HEK293 (cell line): ENCODE measurements at regions not wholly inside any gene's neighbourhood (a gene's known extent, or its start where the extent isn't known, plus 50 kb on each side); places are given as distances from the start of the nearest gene placed in this dataset.

ENCODE experiments used
- CTCF ChIA-PET: fragments of 350-600 bp; formaldehyde crosslinking; extraction: SDS; loops from one replicate; lab custom pipeline; 2021; ENCODE audit warnings: antibody characterized with exemption; lab: Yijun Ruan, JAX
- POLR2A ChIA-PET: fragments of 300-600 bp; formaldehyde crosslinking; extraction: SDS; loops from one replicate; lab custom pipeline; 2020; ENCODE audit warnings: antibody characterized with exemption, inconsistent platforms; lab: Yijun Ruan, JAX
- H3K27ac ChIP-seq: fragments of 200-500 bp; sonication (Bioruptor generic); 2 replicates; pipeline ENCODE4 v1.5.1; 2014; ENCODE audit warnings: low read depth, low read length, control low read depth, inconsistent platforms; ENCODE audit errors: extremely low read depth
- H3K36me3 ChIP-seq, 2 experiments: fragments of 200-500 bp in 1 of 2; sonication (Bioruptor generic) in 1 of 2; 1 replicate in 1 of 2; 2 replicates in 1 of 2; pipeline ENCODE4 v1.5.1; 2014 to 2017; ENCODE audit warnings: inconsistent platforms in 2 of 2, low read length in 2 of 2; ENCODE audit not compliant: control insufficient read depth in 2 of 2, insufficient read depth in 1 of 2
- H3K4me1 ChIP-seq: fragments of 200-500 bp; sonication (Bioruptor generic); 2 replicates; pipeline ENCODE4 v1.5.1; 2014; ENCODE audit warnings: mild to moderate bottlenecking, low read length, inconsistent platforms; ENCODE audit not compliant: control insufficient read depth, insufficient read depth
- H3K4me3 ChIP-seq: 2 replicates; pipeline ENCODE4 v1.5.1; 2011; ENCODE audit warnings: low read depth, mild to moderate bottlenecking, control low read depth, low read length, moderate library complexity
- H3K9me3 ChIP-seq: fragments of 200-500 bp; sonication (Bioruptor generic); 2 replicates; pipeline ENCODE4 v1.5.1; 2014; ENCODE audit warnings: low read depth, low read length, inconsistent platforms; ENCODE audit not compliant: control insufficient read depth, insufficient read depth
- HOXC10 ChIP-seq: sonication (generic); formaldehyde crosslinking; IDR thresholded peaks from 2 replicates; pipeline ENCODE4 v1.8.1; 2023; ENCODE audit warnings: mild to moderate bottlenecking, missing genetic modification reagents
- KLF10 ChIP-seq: fragments of 450-650 bp; IDR thresholded peaks from 2 replicates; pipeline ENCODE4 v1.5.1; 2018; ENCODE audit warnings: missing biosample characterization, mild to moderate bottlenecking, missing genetic modification characterization
- OSR2 ChIP-seq: fragments of 450-650 bp; formaldehyde crosslinking; IDR thresholded peaks from 2 replicates; pipeline ENCODE4 v1.5.1; 2016; ENCODE audit warnings: missing biosample characterization, missing genetic modification characterization
- REPIN1 ChIP-seq: fragments of 450-650 bp; formaldehyde crosslinking; IDR thresholded peaks from 2 replicates; pipeline ENCODE4 v1.5.1; 2017; ENCODE audit warnings: missing biosample characterization, missing genetic modification characterization, low read depth
- SP7 ChIP-seq: fragments of 450-650 bp; formaldehyde crosslinking; IDR thresholded peaks from 2 replicates; pipeline ENCODE4 v1.5.1; 2016; ENCODE audit warnings: missing biosample characterization, missing genetic modification characterization
- ZBTB20 ChIP-seq: fragments of 450-650 bp; formaldehyde crosslinking; IDR thresholded peaks from 2 replicates; pipeline ENCODE4 v1.5.1; 2016; ENCODE audit warnings: missing biosample characterization, missing genetic modification characterization
- ZEB2 ChIP-seq: fragments of 450-650 bp; formaldehyde crosslinking; IDR thresholded peaks from 2 replicates; pipeline ENCODE4 v1.5.1; 2016; ENCODE audit warnings: missing biosample characterization, missing genetic modification characterization
- ZNF10 ChIP-seq: fragments of 450-650 bp; formaldehyde crosslinking; IDR thresholded peaks from 2 replicates; pipeline ENCODE4 v1.5.1; 2017; ENCODE audit warnings: missing biosample characterization, missing genetic modification characterization
- ZNF114 ChIP-seq: fragments of 450-650 bp; formaldehyde crosslinking; IDR thresholded peaks from 2 replicates; pipeline ENCODE4 v1.5.0; 2017; ENCODE audit warnings: missing biosample characterization, missing genetic modification characterization
- ZNF175 ChIP-seq: fragments of 450-650 bp; formaldehyde crosslinking; IDR thresholded peaks from 2 replicates; pipeline ENCODE4 v1.5.1; 2016; ENCODE audit warnings: missing biosample characterization, missing genetic modification characterization
- ZNF221 ChIP-seq: fragments of 450-650 bp; formaldehyde crosslinking; IDR thresholded peaks from 2 replicates; pipeline ENCODE4 v1.5.1; 2017; ENCODE audit warnings: missing biosample characterization, missing genetic modification characterization, borderline replicate concordance
- ZNF248 ChIP-seq: fragments of 450-650 bp; formaldehyde crosslinking; IDR thresholded peaks from 2 replicates; pipeline ENCODE4 v1.5.1; 2017; ENCODE audit warnings: missing biosample characterization, missing genetic modification characterization
- ZNF48 ChIP-seq: fragments of 450-650 bp; formaldehyde crosslinking; IDR thresholded peaks from 2 replicates; pipeline ENCODE4 v1.5.1; 2016; ENCODE audit warnings: missing biosample characterization, missing genetic modification characterization
- ZNF585B ChIP-seq: fragments of 450-650 bp; formaldehyde crosslinking; IDR thresholded peaks from 2 replicates; pipeline ENCODE4 v1.5.1; 2016; ENCODE audit warnings: missing biosample characterization, missing genetic modification characterization
- ZNF621 ChIP-seq: fragments of 450-650 bp; formaldehyde crosslinking; IDR thresholded peaks from 2 replicates; pipeline ENCODE4 v1.5.1; 2017; ENCODE audit warnings: missing biosample characterization, missing genetic modification characterization
- ZNF677 ChIP-seq: fragments of 450-650 bp; IDR thresholded peaks from 2 replicates; pipeline ENCODE4 v1.5.0; 2018; ENCODE audit warnings: missing biosample characterization, mild to moderate bottlenecking, missing genetic modification characterization, moderate library complexity
- ZNF830 ChIP-seq: fragments of 450-650 bp; IDR thresholded peaks from 2 replicates; pipeline ENCODE4 v1.5.0; 2018; ENCODE audit warnings: missing biosample characterization, missing genetic modification characterization, low read depth, mild to moderate bottlenecking, moderate library complexity
- ZSCAN23 ChIP-seq: fragments of 450-650 bp; formaldehyde crosslinking; IDR thresholded peaks from 2 replicates; pipeline ENCODE4 v1.5.1; 2016; ENCODE audit warnings: missing biosample characterization, missing genetic modification characterization
- TF ChIP-seq, protein P1 (sequence below): fragments of 450-650 bp; formaldehyde crosslinking; IDR thresholded peaks from 2 replicates; pipeline ENCODE4 v1.5.1; 2017; ENCODE audit warnings: missing biosample characterization, missing genetic modification characterization
- TF ChIP-seq, protein P2 (sequence below): fragments of 450-650 bp; formaldehyde crosslinking; IDR thresholded peaks from 2 replicates; pipeline ENCODE4 v1.5.1; 2016; ENCODE audit warnings: missing biosample characterization, missing genetic modification characterization, low read depth
- TF ChIP-seq, protein P3 (sequence below): fragments of 450-650 bp; formaldehyde crosslinking; IDR thresholded peaks from 2 replicates; pipeline ENCODE4 v1.5.1; 2017; ENCODE audit warnings: missing biosample characterization, missing genetic modification characterization
- TF ChIP-seq, protein P4 (sequence below): fragments of 450-650 bp; formaldehyde crosslinking; IDR thresholded peaks from 2 replicates; pipeline ENCODE4 v1.5.1; 2016; ENCODE audit warnings: missing biosample characterization, missing genetic modification characterization, borderline replicate concordance
- TF ChIP-seq, protein P5 (sequence below): fragments of 450-650 bp; formaldehyde crosslinking; IDR thresholded peaks from 2 replicates; pipeline ENCODE4 v1.5.1; 2016; ENCODE audit warnings: missing biosample characterization, missing genetic modification characterization
- TF ChIP-seq, protein P6 (sequence below): fragments of 450-650 bp; formaldehyde crosslinking; IDR thresholded peaks from 2 replicates; pipeline ENCODE4 v1.5.0; 2017; ENCODE audit warnings: missing biosample characterization, missing genetic modification characterization, borderline replicate concordance
- TF ChIP-seq, protein P7 (sequence below): fragments of 450-650 bp; formaldehyde crosslinking; IDR thresholded peaks from 2 replicates; pipeline ENCODE4; 2016; ENCODE audit warnings: missing biosample characterization, missing genetic modification characterization

DNA sequence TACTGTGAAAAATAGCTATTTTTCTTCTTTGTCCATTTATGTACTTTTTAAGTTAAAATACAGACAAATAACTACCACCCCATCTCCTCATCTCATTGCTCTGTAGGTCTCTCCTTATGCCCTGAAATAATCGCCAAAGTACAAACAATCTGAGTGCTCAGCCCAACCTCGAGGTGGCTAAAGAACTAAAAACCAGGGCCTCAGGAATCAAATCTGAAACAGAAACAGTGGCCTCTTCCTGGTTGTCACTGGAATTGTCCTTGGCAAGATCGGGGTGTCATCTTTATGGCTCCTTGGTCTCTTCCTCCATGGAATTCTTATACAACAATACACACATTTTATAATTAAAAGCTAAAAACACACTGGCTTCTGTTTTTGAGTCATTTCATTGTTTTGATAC, 182.4 kb downstream of the ASCL1 start (continued):
- TF ChIP-seq, protein P1, sequence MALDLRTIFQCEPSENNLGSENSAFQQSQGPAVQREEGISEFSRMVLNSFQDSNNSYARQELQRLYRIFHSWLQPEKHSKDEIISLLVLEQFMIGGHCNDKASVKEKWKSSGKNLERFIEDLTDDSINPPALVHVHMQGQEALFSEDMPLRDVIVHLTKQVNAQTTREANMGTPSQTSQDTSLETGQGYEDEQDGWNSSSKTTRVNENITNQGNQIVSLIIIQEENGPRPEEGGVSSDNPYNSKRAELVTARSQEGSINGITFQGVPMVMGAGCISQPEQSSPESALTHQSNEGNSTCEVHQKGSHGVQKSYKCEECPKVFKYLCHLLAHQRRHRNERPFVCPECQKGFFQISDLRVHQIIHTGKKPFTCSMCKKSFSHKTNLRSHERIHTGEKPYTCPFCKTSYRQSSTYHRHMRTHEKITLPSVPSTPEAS, result no peak
- TF ChIP-seq SP7 (tag by site-specific recombination), result no peak

DNA sequence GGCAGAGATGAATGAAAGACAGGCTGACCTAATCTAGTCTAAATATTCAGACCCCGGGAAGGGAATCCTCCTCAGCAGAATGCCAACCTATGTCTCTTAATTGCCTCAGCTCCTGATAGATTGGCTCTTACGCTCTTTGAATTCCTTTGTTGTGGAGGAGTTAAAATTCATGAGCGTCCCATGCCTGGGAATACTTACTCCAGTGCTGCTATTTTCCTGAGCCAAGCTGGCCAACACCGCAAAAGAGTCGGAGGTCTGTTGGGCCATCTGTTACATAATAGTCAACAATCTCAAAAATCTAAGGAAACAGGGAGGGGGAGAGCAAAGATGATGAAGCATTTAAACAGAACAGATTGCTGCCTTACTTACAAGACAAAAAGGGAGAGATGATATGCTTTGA, 182.8 kb downstream of the ASCL1 start:
- POLR2A ChIA-PET, result no interaction called here

DNA sequence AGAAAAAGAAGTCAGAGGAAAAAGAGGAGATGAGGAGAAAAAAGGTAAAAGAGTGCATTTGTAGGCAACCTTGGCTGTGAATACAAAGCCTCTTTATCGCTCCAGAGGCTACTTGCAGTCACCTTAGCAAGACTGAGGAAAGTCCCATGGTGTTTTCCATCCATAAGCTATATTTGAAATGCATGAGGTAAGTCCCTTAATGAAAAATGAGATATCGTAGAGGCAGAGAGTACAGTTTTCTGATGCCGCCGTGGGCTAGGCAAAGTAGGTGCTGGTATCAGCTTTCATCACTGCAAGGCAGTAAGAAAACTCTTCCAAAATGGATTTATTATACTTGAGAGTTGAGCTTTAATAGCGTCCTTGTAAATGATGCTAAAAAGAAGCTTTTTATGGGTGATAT, 186.8 kb downstream of the ASCL1 start:
- ChIA-PET POLR2A (no interaction called here), CTCF (no interaction called here)
- Histone ChIP-seq H3K27ac (no peak overlapping the region), H3K4me1 (no peaks in the 10 kb centered on the region), H3K9me3 (no peaks in the 10 kb centered on the region), H3K4me3 (no peak overlapping the region), H3K36me3 (no peaks in the 10 kb centered on the region)
- no peak for TF ChIP-seq ZNF221 (tag by site-specific recombination)
- TF ChIP-seq, protein P2, sequence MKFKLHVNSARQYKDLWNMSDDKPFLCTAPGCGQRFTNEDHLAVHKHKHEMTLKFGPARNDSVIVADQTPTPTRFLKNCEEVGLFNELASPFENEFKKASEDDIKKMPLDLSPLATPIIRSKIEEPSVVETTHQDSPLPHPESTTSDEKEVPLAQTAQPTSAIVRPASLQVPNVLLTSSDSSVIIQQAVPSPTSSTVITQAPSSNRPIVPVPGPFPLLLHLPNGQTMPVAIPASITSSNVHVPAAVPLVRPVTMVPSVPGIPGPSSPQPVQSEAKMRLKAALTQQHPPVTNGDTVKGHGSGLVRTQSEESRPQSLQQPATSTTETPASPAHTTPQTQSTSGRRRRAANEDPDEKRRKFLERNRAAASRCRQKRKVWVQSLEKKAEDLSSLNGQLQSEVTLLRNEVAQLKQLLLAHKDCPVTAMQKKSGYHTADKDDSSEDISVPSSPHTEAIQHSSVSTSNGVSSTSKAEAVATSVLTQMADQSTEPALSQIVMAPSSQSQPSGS, result no peak
- no peak for TF ChIP-seq ZNF248
- TF ChIP-seq ZNF10 (tag by site-specific recombination), result no peak
- no peak for TF ChIP-seq KLF10 (tag by site-specific recombination)
- TF ChIP-seq, protein P3, sequence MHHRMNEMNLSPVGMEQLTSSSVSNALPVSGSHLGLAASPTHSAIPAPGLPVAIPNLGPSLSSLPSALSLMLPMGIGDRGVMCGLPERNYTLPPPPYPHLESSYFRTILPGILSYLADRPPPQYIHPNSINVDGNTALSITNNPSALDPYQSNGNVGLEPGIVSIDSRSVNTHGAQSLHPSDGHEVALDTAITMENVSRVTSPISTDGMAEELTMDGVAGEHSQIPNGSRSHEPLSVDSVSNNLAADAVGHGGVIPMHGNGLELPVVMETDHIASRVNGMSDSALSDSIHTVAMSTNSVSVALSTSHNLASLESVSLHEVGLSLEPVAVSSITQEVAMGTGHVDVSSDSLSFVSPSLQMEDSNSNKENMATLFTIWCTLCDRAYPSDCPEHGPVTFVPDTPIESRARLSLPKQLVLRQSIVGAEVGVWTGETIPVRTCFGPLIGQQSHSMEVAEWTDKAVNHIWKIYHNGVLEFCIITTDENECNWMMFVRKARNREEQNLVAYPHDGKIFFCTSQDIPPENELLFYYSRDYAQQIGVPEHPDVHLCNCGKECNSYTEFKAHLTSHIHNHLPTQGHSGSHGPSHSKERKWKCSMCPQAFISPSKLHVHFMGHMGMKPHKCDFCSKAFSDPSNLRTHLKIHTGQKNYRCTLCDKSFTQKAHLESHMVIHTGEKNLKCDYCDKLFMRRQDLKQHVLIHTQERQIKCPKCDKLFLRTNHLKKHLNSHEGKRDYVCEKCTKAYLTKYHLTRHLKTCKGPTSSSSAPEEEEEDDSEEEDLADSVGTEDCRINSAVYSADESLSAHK (tag by site-specific recombination), result no peak

More for the DNA sequence above, 182.8 kb downstream of the ASCL1 start:
- CTCF ChIA-PET, result no interaction called here
- no peaks in the 10 kb centered on the region for H3K36me3 ChIP-seq
- H3K27ac ChIP-seq, result no peak overlapping the region
- no peak overlapping the region for H3K4me3 ChIP-seq
- no peaks in the 10 kb centered on the region for H3K9me3 ChIP-seq
- H3K4me1 ChIP-seq, result no peaks in the 10 kb centered on the region
- TF ChIP-seq ZNF175 (tag by site-specific recombination), result no peak
- TF ChIP-seq REPIN1 (tag by site-specific recombination), result no peak
- no peak for TF ChIP-seq ZNF830 (tag by site-specific recombination)
- no peak for TF ChIP-seq ZBTB20
- no peak for TF ChIP-seq ZNF585B (tag by site-specific recombination)
- TF ChIP-seq HOXC10, result no peak
- TF ChIP-seq ZNF677 (tag by site-specific recombination), result no peak
- no peak for TF ChIP-seq OSR2
- TF ChIP-seq, protein P4, sequence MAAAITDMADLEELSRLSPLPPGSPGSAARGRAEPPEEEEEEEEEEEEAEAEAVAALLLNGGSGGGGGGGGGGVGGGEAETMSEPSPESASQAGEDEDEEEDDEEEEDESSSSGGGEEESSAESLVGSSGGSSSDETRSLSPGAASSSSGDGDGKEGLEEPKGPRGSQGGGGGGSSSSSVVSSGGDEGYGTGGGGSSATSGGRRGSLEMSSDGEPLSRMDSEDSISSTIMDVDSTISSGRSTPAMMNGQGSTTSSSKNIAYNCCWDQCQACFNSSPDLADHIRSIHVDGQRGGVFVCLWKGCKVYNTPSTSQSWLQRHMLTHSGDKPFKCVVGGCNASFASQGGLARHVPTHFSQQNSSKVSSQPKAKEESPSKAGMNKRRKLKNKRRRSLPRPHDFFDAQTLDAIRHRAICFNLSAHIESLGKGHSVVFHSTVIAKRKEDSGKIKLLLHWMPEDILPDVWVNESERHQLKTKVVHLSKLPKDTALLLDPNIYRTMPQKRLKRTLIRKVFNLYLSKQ (tag by site-specific recombination), result no peak
- TF ChIP-seq, protein P5, sequence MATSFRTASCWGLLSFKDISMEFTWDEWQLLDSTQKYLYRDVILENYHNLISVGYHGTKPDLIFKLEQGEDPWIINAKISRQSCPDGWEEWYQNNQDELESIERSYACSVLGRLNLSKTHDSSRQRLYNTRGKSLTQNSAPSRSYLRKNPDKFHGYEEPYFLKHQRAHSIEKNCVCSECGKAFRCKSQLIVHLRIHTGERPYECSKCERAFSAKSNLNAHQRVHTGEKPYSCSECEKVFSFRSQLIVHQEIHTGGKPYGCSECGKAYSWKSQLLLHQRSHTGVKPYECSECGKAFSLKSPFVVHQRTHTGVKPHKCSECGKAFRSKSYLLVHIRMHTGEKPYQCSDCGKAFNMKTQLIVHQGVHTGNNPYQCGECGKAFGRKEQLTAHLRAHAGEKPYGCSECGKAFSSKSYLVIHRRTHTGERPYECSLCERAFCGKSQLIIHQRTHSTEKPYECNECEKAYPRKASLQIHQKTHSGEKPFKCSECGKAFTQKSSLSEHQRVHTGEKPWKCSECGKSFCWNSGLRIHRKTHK (tag by site-specific recombination), result no peak
- TF ChIP-seq, protein P6, sequence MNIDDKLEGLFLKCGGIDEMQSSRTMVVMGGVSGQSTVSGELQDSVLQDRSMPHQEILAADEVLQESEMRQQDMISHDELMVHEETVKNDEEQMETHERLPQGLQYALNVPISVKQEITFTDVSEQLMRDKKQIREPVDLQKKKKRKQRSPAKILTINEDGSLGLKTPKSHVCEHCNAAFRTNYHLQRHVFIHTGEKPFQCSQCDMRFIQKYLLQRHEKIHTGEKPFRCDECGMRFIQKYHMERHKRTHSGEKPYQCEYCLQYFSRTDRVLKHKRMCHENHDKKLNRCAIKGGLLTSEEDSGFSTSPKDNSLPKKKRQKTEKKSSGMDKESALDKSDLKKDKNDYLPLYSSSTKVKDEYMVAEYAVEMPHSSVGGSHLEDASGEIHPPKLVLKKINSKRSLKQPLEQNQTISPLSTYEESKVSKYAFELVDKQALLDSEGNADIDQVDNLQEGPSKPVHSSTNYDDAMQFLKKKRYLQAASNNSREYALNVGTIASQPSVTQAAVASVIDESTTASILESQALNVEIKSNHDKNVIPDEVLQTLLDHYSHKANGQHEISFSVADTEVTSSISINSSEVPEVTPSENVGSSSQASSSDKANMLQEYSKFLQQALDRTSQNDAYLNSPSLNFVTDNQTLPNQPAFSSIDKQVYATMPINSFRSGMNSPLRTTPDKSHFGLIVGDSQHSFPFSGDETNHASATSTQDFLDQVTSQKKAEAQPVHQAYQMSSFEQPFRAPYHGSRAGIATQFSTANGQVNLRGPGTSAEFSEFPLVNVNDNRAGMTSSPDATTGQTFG (tag by site-specific recombination), result no peak
- TF ChIP-seq ZNF48 (tag by site-specific recombination), result no peak
- no peak for TF ChIP-seq ZNF114 (tag by site-specific recombination)
- no peak for TF ChIP-seq ZNF10 (tag by site-specific recombination)
- TF ChIP-seq ZEB2 (tag by site-specific recombination), result no peak
- no peak for TF ChIP-seq ZNF621 (tag by site-specific recombination)
- TF ChIP-seq ZSCAN23 (tag by site-specific recombination), result no peak
- TF ChIP-seq, protein P7, sequence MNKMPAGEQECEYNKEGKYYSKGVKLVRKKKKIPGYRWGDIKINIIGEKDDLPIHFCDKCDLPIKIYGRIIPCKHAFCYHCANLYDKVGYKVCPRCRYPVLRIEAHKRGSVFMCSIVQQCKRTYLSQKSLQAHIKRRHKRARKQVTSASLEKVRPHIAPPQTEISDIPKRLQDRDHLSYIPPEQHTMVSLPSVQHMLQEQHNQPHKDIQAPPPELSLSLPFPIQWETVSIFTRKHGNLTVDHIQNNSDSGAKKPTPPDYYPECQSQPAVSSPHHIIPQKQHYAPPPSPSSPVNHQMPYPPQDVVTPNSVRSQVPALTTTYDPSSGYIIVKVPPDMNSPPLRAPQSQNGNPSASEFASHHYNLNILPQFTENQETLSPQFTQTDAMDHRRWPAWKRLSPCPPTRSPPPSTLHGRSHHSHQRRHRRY (tag by site-specific recombination), result no peak
